Motor neuron (in vitro differentiated cells): ENCODE measurements at regions not wholly inside any gene's neighbourhood (a gene's known extent, or its start where the extent isn't known, plus 50 kb on each side); places are given as distances from the start of the nearest gene placed in this dataset.

ENCODE experiments used
- ATAC-seq, 8 experiments: fragments of 200-7000 bp; cut with Tn5 transposase; replicated peaks in 6 of 8; 2 replicates each; pipeline ENCODE4 v1.8.0; 2021; ENCODE audit warnings: mild to moderate bottlenecking in 8 of 8, moderate library complexity in 8 of 8
- H3K27ac ChIP-seq, 2 donors: fragments of 250-450 bp; sonication (Bioruptor Pico); 2 replicates each; pipeline ENCODE4 v1.9.0; 2021; ENCODE audit warnings: antibody characterized with exemption in 2 of 2, mild to moderate bottlenecking in 2 of 2, moderate library complexity in 1 of 2
- H3K4me1 ChIP-seq, 2 donors: fragments of 250-450 bp; sonication (Bioruptor Pico); replicated peaks in 1 of 2; 2 replicates each; pipeline ENCODE4 v1.6.1; 2021; ENCODE audit warnings: antibody characterized with exemption in 2 of 2, mild to moderate bottlenecking in 2 of 2, moderate library complexity in 1 of 2
- H3K4me3 ChIP-seq, 5 donors: fragments of 250-450 bp; sonication (Bioruptor Pico); 2 replicates each; pipeline ENCODE4 v1.9.0; 2021; ENCODE audit warnings: antibody characterized with exemption in 5 of 5, mild to moderate bottlenecking in 5 of 5, moderate library complexity in 4 of 5
- WGBS, 10 experiments: fragments of 450-650 bp; shearing (Covaris generic); methylation state at CpG; one replicate each; pipeline ENCODE4 v1.0.0; 2022; 5-methylcytosine and 5-hydroxymethylcytosine counted together
- in situ Hi-C, 9 experiments: fragments of 400-800 bp; cut with MboI; loops; one replicate each; pipeline ENCODE4 v1.15.0; 2021; ENCODE audit warnings: low sequenced_read_pairs in 9 of 9, low pct_unique_long_range_greater_than_20kb in 2 of 9; ENCODE audit not compliant: unreplicated experiment in 9 of 9

DNA sequence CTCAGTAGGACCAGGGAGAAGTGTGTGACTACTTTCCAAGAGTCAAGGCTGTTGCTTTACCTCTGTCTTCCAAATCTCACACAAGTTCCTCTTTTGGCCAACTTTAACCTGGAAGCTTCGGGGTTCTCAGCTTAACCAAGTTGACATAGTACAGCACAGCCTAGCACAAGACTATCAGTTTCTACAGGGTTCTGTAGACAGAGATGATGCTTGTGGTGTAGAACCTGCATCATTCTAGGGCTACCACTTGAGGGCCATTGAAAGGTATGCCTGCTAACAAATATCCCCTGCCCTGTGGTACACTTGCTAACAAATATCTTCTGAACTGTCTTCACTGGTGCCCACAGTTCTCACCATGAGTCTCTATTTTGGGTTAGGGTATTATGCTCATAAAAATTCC is 62.0 kb upstream of the MAP3K7 start:
- Histone ChIP-seq H3K27ac (no peak overlapping the region), H3K4me1 (peaks cover 0 to 12% of the 10 kb centered on the region in 2 donors), H3K4me3 (no peak overlapping the region)
- ATAC-seq, result no peak
- WGBS, 10 experiments, result 0 to 100% (median 54%) methylated on average over 1 of the region's 1 CpG; no CpG with 5 or more reads in 6 of the 10 experiments
- in situ Hi-C loops, result no loop called here

DNA sequence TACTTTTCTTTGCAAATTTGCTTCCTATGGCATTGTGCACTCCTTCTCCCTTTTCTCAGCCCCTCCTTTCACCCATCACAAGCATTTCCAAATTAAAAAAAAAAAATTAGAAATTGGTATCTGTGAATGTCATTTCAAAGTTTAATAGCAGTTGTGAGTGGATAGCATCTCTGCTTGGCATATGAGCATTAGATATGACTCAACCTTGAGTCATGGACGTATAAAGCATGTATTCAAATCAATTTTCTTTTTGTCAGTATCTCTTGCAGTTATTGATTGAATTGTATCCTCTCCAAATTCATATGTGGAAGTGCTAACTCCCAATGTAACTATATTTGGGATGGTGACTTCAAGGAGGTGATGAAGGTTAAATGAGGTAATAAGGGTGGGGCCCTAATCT is 60.1 kb upstream of the MAP3K7 start:
- peak in 3 of 8 experiments; percentile 37 to 80 (median 50) for ATAC-seq
- WGBS, 10 experiments, result 0 to 100% (median 81%) methylated on average over 1 of the region's 1 CpG; no CpG with 5 or more reads in 2 of the 10 experiments
- H3K4me3 ChIP-seq, result no peak overlapping the region
- H3K4me1 ChIP-seq, result peaks cover 0 to 12% of the 10 kb centered on the region in 2 donors
- in situ Hi-C loops, result no loop called here
- no peak overlapping the region for H3K27ac ChIP-seq

DNA sequence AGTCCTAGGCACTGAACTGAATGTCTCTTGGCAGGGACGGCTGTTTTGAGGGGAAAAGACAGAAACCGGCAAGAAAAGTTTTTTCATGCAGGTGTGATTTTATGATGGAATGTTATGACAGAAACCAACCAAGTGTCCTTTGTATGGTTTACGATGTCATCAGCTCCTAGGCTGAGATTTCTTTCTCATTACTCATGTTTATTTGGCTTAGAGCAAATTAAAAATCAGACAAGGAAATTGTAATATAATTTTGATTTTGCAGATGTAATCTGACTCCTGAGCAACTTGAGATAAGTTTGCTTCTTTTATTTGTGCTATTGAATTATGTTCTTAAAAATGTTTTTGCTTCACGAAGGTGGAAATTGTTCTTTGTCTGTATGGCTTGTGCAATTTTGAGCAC is 58.8 kb upstream of the MAP3K7 start:
- H3K4me1 ChIP-seq, result peaks cover 0 to 5% of the 10 kb centered on the region in 2 donors
- no peak for ATAC-seq
- H3K4me3 ChIP-seq, result no peak overlapping the region
- no peak overlapping the region for H3K27ac ChIP-seq
- in situ Hi-C loops, result no loop called here
- WGBS, 10 experiments, result 0 to 96% (median 84%) methylated on average over 1 to 4 of the region's 4 CpGs; no CpG with 5 or more reads in 1 of the 10 experiments

GRCh38 chr6:90644492-90644891 is 57.6 kb upstream of the MAP3K7 start:
- no peaks in the 10 kb centered on the region for H3K4me1 ChIP-seq
- no peak overlapping the region for H3K4me3 ChIP-seq
- no peak overlapping the region for H3K27ac ChIP-seq
- no peak for ATAC-seq
- in situ Hi-C loops, result no loop called here
- WGBS, 10 experiments, result 0 to 78% (median 54%) methylated on average over 1 to 2 of the region's 2 CpGs; no CpG with 5 or more reads in 5 of the 10 experiments

GRCh38 chr6:90643381-90643780 is 56.5 kb upstream of the MAP3K7 start:
- Histone ChIP-seq H3K27ac (no peak overlapping the region), H3K4me3 (no peak overlapping the region), H3K4me1 (no peaks in the 10 kb centered on the region)
- no peak for ATAC-seq
- in situ Hi-C loops, result no loop called here
- 0 to 81% (median 39%) methylated on average over 2 to 3 of the region's 3 CpGs; no CpG with 5 or more reads in 2 of the 10 experiments for WGBS, 10 experiments

DNA sequence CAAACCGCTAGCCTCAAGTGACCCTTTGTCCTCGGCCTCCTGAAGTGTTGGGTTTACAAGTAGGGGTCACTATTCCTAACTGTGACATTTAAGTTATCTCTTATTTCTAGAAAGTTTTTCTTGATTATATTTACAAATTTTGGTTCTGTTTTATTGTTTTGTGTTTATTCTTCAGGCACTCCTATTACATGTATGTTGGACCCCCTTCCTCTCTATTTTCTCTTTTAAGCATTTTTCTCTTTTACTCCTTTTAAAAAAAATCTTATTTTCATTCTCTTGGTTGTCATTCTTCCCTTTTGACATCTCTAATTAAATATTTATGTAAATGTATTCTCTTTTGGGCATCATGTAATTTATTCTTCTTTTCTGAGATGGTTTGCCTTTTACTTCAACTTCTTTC is 50.4 kb upstream of the MAP3K7 start:
- H3K4me3 ChIP-seq, result no peak overlapping the region
- no peak overlapping the region for H3K27ac ChIP-seq
- 4 to 100% (median 96%) methylated on average over 2 of the region's 2 CpGs; no CpG with 5 or more reads in 1 of the 10 experiments for WGBS, 10 experiments
- no peaks in the 10 kb centered on the region for H3K4me1 ChIP-seq
- ATAC-seq, result no peak
- in situ Hi-C loops, result no loop called here
